Hematopoietic multipotent progenitor cell treated with erythropoietin and hydrocortisone succinate and interleukin-3 and kit ligand, for 4 days (in vitro differentiated cells): ENCODE measurements at regions not wholly inside any gene's neighbourhood (a gene's known extent, or its start where the extent isn't known, plus 50 kb on each side); places are given as distances from the start of the nearest gene placed in this dataset.
"Not testable (repeated sequence)": the region's sequence is repeated elsewhere in the genome, so short reads cannot be mapped to it uniquely, and the experiment has no call there.

Experiments
- DNase-seq: peaks from one replicate; pipeline ENCODE4 v3.0.0-alpha.2; 2015

- DNase-seq: no peak
These were observed 152.2 kb upstream of the PDE1C start for GRCh38 chr7:32222251-32222900.

GRCh38 chr7:32221736-32222135 is 151.5 kb upstream of the PDE1C start:
- no peak for DNase-seq

GRCh38 chr7:32221056-32221455 is 150.8 kb upstream of the PDE1C start:
- DNase-seq: no peak

- peak; percentile 15 for DNase-seq
These were observed 149.6 kb upstream of the PDE1C start for GRCh38 chr7:32219831-32220230.

GRCh38 chr7:32219416-32219815 is 149.2 kb upstream of the PDE1C start:
- DNase-seq: no peak

- no peak for DNase-seq
These were observed 148.6 kb upstream of the PDE1C start for GRCh38 chr7:32218741-32219288.

GRCh38 chr7:32218154-32218467 is 147.9 kb upstream of the PDE1C start:
- DNase-seq: no peak

- DNase-seq: no peak
These were observed 147.3 kb upstream of the PDE1C start for GRCh38 chr7:32217341-32218153.

GRCh38 chr7:32216759-32217158 is 146.6 kb upstream of the PDE1C start:
- DNase-seq: peak; percentile 20

GRCh38 chr7:32215697-32216096 is 145.5 kb upstream of the PDE1C start:
- DNase-seq: no peak

GRCh38 chr7:32214913-32215312 is 144.7 kb upstream of the PDE1C start:
- no peak for DNase-seq

- no peak for DNase-seq
These were observed 142.1 kb upstream of the PDE1C start for GRCh38 chr7:32212321-32212720.

- no peak for DNase-seq
These were observed 136.8 kb upstream of the PDE1C start for GRCh38 chr7:32206987-32207386.

GRCh38 chr7:32206488-32206887 is 136.3 kb upstream of the PDE1C start:
- no peak for DNase-seq

GRCh38 chr7:32205298-32205824 is 135.2 kb upstream of the PDE1C start:
- DNase-seq: not testable (repeated sequence)

GRCh38 chr7:32204361-32205018 is 134.3 kb upstream of the PDE1C start:
- peak; percentile 79 for DNase-seq

GRCh38 chr7:32200646-32201045 is 130.4 kb upstream of the PDE1C start:
- peak; percentile 52 for DNase-seq

- no peak for DNase-seq
These were observed 124.3 kb upstream of the PDE1C start for GRCh38 chr7:32194537-32194936.

- DNase-seq: no peak
These were observed 121.1 kb upstream of the PDE1C start for GRCh38 chr7:32191305-32191704.

- DNase-seq: no peak
These were observed 109.4 kb upstream of the PDE1C start for GRCh38 chr7:32179567-32179966.

- DNase-seq: no peak
These were observed 108.6 kb upstream of the PDE1C start for GRCh38 chr7:32178677-32179366.

- DNase-seq: no peak
These were observed 107.0 kb upstream of the PDE1C start for GRCh38 chr7:32177232-32177631.

- no peak for DNase-seq
These were observed 104.9 kb upstream of the PDE1C start for GRCh38 chr7:32175099-32175498.
